ENCODE measurements at regions not wholly inside any gene's neighbourhood (a gene's known extent, or its start where the extent isn't known, plus 50 kb on each side); places are given as distances from the start of the nearest gene placed in this dataset.

GRCh38 chr5:92566113-92566786, 1014.8 kb downstream of the NR2F1-AS1 start:
- Histone ChIP-seq H3K9me3 (ENCODE audit: control insufficient read depth, low read length) (no peaks in the 10 kb centered on the region), H3K4me1 (ENCODE audit: control insufficient read depth, insufficient read depth, low read length) (peaks cover 9% of the 10 kb centered on the region), H3K36me3 (ENCODE audit: control insufficient read depth, insufficient read depth, low read length, severe bottlenecking) (no peaks in the 10 kb centered on the region), H3K27me3 (replicated peaks; ENCODE audit: control insufficient read depth, insufficient read depth, low read length) (no peaks in the 10 kb centered on the region), H3K9ac (ENCODE audit: low read length) (no peak overlapping the region), H3K4me3 (ENCODE audit: low read length) (no peak overlapping the region)
- no peak for DNase-seq (ENCODE audit: low read depth)

- Histone ChIP-seq H3K36me3 (ENCODE audit: control insufficient read depth, insufficient read depth, low read length, severe bottlenecking) (no peaks in the 10 kb centered on the region), H3K27me3 (replicated peaks; ENCODE audit: control insufficient read depth, insufficient read depth, low read length) (no peaks in the 10 kb centered on the region), H3K4me1 (ENCODE audit: control insufficient read depth, insufficient read depth, low read length) (peaks cover 15% of the 10 kb centered on the region), H3K9me3 (ENCODE audit: control insufficient read depth, low read length) (no peaks in the 10 kb centered on the region), H3K9ac (ENCODE audit: low read length) (no peak overlapping the region), H3K4me3 (ENCODE audit: low read length) (no peak overlapping the region)
- no peak for DNase-seq (ENCODE audit: low read depth)
Observed at GRCh38 chr5:92565673-92566072, 1015.3 kb downstream of the NR2F1-AS1 start.

- no peaks in the 10 kb centered on the region for H3K27me3 ChIP-seq (replicated peaks; ENCODE audit: control insufficient read depth, insufficient read depth, low read length)
- DNase-seq (ENCODE audit: low read depth): no peak
- H3K9me3 ChIP-seq (ENCODE audit: control insufficient read depth, low read length): no peaks in the 10 kb centered on the region
- H3K4me1 ChIP-seq (ENCODE audit: control insufficient read depth, insufficient read depth, low read length): peaks cover 36% of the 10 kb centered on the region
- no peak overlapping the region for H3K9ac ChIP-seq (ENCODE audit: low read length)
- H3K4me3 ChIP-seq (ENCODE audit: low read length): no peak overlapping the region
- no peaks in the 10 kb centered on the region for H3K36me3 ChIP-seq (ENCODE audit: control insufficient read depth, insufficient read depth, low read length, severe bottlenecking)
Observed at GRCh38 chr5:92562065-92562464, 1019.0 kb downstream of the NR2F1-AS1 start.

- H3K9ac ChIP-seq (ENCODE audit: low read length): peak overlapping the region; percentile 57
- H3K4me3 ChIP-seq (ENCODE audit: low read length): no peak overlapping the region
- H3K9me3 ChIP-seq (ENCODE audit: control insufficient read depth, low read length): no peaks in the 10 kb centered on the region
- H3K36me3 ChIP-seq (ENCODE audit: control insufficient read depth, insufficient read depth, low read length, severe bottlenecking): no peaks in the 10 kb centered on the region
- no peak for DNase-seq (ENCODE audit: low read depth)
- no peaks in the 10 kb centered on the region for H3K27me3 ChIP-seq (replicated peaks; ENCODE audit: control insufficient read depth, insufficient read depth, low read length)
- peaks cover 36% of the 10 kb centered on the region for H3K4me1 ChIP-seq (ENCODE audit: control insufficient read depth, insufficient read depth, low read length)
Observed at GRCh38 chr5:92561411-92561959, 1019.5 kb downstream of the NR2F1-AS1 start.

- Histone ChIP-seq H3K27me3 (replicated peaks; ENCODE audit: control insufficient read depth, insufficient read depth, low read length) (no peaks in the 10 kb centered on the region), H3K4me3 (ENCODE audit: low read length) (no peak overlapping the region), H3K36me3 (ENCODE audit: control insufficient read depth, insufficient read depth, low read length, severe bottlenecking) (no peaks in the 10 kb centered on the region), H3K4me1 (ENCODE audit: control insufficient read depth, insufficient read depth, low read length) (peaks cover 36% of the 10 kb centered on the region), H3K9ac (ENCODE audit: low read length) (peak overlapping the region; percentile 57), H3K9me3 (ENCODE audit: control insufficient read depth, low read length) (no peaks in the 10 kb centered on the region)
- DNase-seq (ENCODE audit: low read depth): no peak
Observed at GRCh38 chr5:92560698-92561401, 1020.2 kb downstream of the NR2F1-AS1 start.

- H3K4me3 ChIP-seq (ENCODE audit: low read length): no peak overlapping the region
- DNase-seq (ENCODE audit: low read depth): peak; percentile 52
- no peaks in the 10 kb centered on the region for H3K36me3 ChIP-seq (ENCODE audit: control insufficient read depth, insufficient read depth, low read length, severe bottlenecking)
- no peaks in the 10 kb centered on the region for H3K9me3 ChIP-seq (ENCODE audit: control insufficient read depth, low read length)
- H3K9ac ChIP-seq (ENCODE audit: low read length): peak overlapping the region; percentile 36
- peaks cover 36% of the 10 kb centered on the region for H3K4me1 ChIP-seq (ENCODE audit: control insufficient read depth, insufficient read depth, low read length)
- no peaks in the 10 kb centered on the region for H3K27me3 ChIP-seq (replicated peaks; ENCODE audit: control insufficient read depth, insufficient read depth, low read length)
Observed at GRCh38 chr5:92559781-92560180, 1021.2 kb downstream of the NR2F1-AS1 start.

- Histone ChIP-seq H3K4me3 (ENCODE audit: low read length) (no peak overlapping the region), H3K9me3 (ENCODE audit: control insufficient read depth, low read length) (no peaks in the 10 kb centered on the region), H3K4me1 (ENCODE audit: control insufficient read depth, insufficient read depth, low read length) (peaks cover 36% of the 10 kb centered on the region), H3K27me3 (replicated peaks; ENCODE audit: control insufficient read depth, insufficient read depth, low read length) (no peaks in the 10 kb centered on the region), H3K36me3 (ENCODE audit: control insufficient read depth, insufficient read depth, low read length, severe bottlenecking) (no peaks in the 10 kb centered on the region), H3K9ac (ENCODE audit: low read length) (peak overlapping the region; percentile 36)
- no peak for DNase-seq (ENCODE audit: low read depth)
Observed at GRCh38 chr5:92559331-92559730, 1021.7 kb downstream of the NR2F1-AS1 start.

- H3K4me1 ChIP-seq (ENCODE audit: control insufficient read depth, insufficient read depth, low read length): peaks cover 44% of the 10 kb centered on the region
- H3K9ac ChIP-seq (ENCODE audit: low read length): no peak overlapping the region
- no peak for DNase-seq (ENCODE audit: low read depth)
- H3K36me3 ChIP-seq (ENCODE audit: control insufficient read depth, insufficient read depth, low read length, severe bottlenecking): no peaks in the 10 kb centered on the region
- H3K9me3 ChIP-seq (ENCODE audit: control insufficient read depth, low read length): no peaks in the 10 kb centered on the region
- H3K27me3 ChIP-seq (replicated peaks; ENCODE audit: control insufficient read depth, insufficient read depth, low read length): no peaks in the 10 kb centered on the region
- H3K4me3 ChIP-seq (ENCODE audit: low read length): no peak overlapping the region
Observed at GRCh38 chr5:92556747-92557146, 1024.3 kb downstream of the NR2F1-AS1 start.

GRCh38 chr5:92554447-92555085, 1026.5 kb downstream of the NR2F1-AS1 start:
- H3K27me3 ChIP-seq (replicated peaks; ENCODE audit: control insufficient read depth, insufficient read depth, low read length): no peaks in the 10 kb centered on the region
- no peak for DNase-seq (ENCODE audit: low read depth)
- H3K9me3 ChIP-seq (ENCODE audit: control insufficient read depth, low read length): no peaks in the 10 kb centered on the region
- no peak overlapping the region for H3K4me3 ChIP-seq (ENCODE audit: low read length)
- H3K36me3 ChIP-seq (ENCODE audit: control insufficient read depth, insufficient read depth, low read length, severe bottlenecking): no peaks in the 10 kb centered on the region
- no peak overlapping the region for H3K9ac ChIP-seq (ENCODE audit: low read length)
- peaks cover 36% of the 10 kb centered on the region for H3K4me1 ChIP-seq (ENCODE audit: control insufficient read depth, insufficient read depth, low read length)

- H3K4me3 ChIP-seq (ENCODE audit: low read length): peak overlapping the region; percentile 51
- DNase-seq (ENCODE audit: low read depth): no peak
Observed at GRCh38 chr5:92553326-92553725, 1027.7 kb downstream of the NR2F1-AS1 start.

More at GRCh38 chr5:92553326-92553725, 1027.7 kb downstream of the NR2F1-AS1 start:
- no peaks in the 10 kb centered on the region for H3K9me3 ChIP-seq (ENCODE audit: control insufficient read depth, low read length)
- H3K9ac ChIP-seq (ENCODE audit: low read length): peak overlapping the region; percentile 69
- H3K4me1 ChIP-seq (ENCODE audit: control insufficient read depth, insufficient read depth, low read length): peaks cover 26% of the 10 kb centered on the region
- no peaks in the 10 kb centered on the region for H3K27me3 ChIP-seq (replicated peaks; ENCODE audit: control insufficient read depth, insufficient read depth, low read length)
- no peaks in the 10 kb centered on the region for H3K36me3 ChIP-seq (ENCODE audit: control insufficient read depth, insufficient read depth, low read length, severe bottlenecking)

Measured in adipocyte (in vitro differentiated cells).